HCT116 (cell line): ENCODE measurements at regions not wholly inside any gene's neighbourhood (a gene's known extent, or its start where the extent isn't known, plus 50 kb on each side); places are given as distances from the start of the nearest gene placed in this dataset.
"Not testable (repeated sequence)": the region's sequence is repeated elsewhere in the genome, so short reads cannot be mapped to it uniquely, and the experiment has no call there.

Experiments used
- ATAC-seq: fragments of 200-7000 bp; cut with Tn5 transposase; 2 replicates; pipeline ENCODE4 v1.9.1; 2020; ENCODE audit warnings: mild to moderate bottlenecking, moderate library complexity
- BruUV-seq: library from RNA; stranded (reverse); fragments of 400-500 nt; replicated peaks from 2 replicates; lab custom pipeline; 2021; lab: Mats Ljungman, UMichigan
- CTCF ChIA-PET: fragments of 300-600 bp; sonication (Branson Sonifier 250); formaldehyde crosslinking; loops from one replicate; lab custom pipeline; 2021; ENCODE audit warnings: antibody characterized with exemption; lab: Charles Lee
- POLR2A ChIA-PET: fragments of 300-600, 350-600 bp; sonication (Branson Sonifier 250); formaldehyde crosslinking; loops from one replicate; lab custom pipeline; 2021; ENCODE audit warnings: antibody characterized with exemption; lab: Charles Lee
- RAD21 ChIA-PET, 2 experiments: fragments of 300-600 bp; sonication (Branson Sonifier 250); formaldehyde crosslinking; loops; one replicate each; lab custom pipeline; 2023; ENCODE audit warnings: low total read pairs in 2 of 2; ENCODE audit not compliant: uncharacterized antibody in 2 of 2, unreplicated experiment in 2 of 2, low non-redundant PET in 1 of 2; lab: Charles Lee
- DNase-seq: peaks from one replicate; pipeline ENCODE4 v3.0.0-alpha.2; 2010; ENCODE audit warnings: low read depth, low spot score
- H2AFZ ChIP-seq: fragments of 200-600 bp; shearing (Covaris generic), sonication (generic); 2 replicates; pipeline ENCODE4 v1.6.1; 2017; ENCODE audit warnings: low read depth, mixed run types, mixed read lengths, antibody characterized with exemption, low read length; ENCODE audit not compliant: poor library complexity, severe bottlenecking
- H3K27ac ChIP-seq: 2 replicates; pipeline ENCODE4 v1.5.1; 2012; ENCODE audit warnings: low read depth, low read length
- H3K27me3 ChIP-seq: fragments of 200-600 bp; sonication (generic); 2 replicates; pipeline ENCODE4 v1.6.1; 2016; ENCODE audit warnings: mixed run types, low read length, mixed read lengths; ENCODE audit not compliant: insufficient read depth
- H3K36me3 ChIP-seq, 2 experiments: fragments of 200-500 bp in 1 of 2; fragments of 200-600 bp in 1 of 2; sonication (Bioruptor generic) in 1 of 2; sonication (generic) in 1 of 2; 2 replicates each; pipeline versions ENCODE4 v1.5.1 to v1.6.1; 2014 to 2016; ENCODE audit warnings: low read length in 2 of 2, inconsistent platforms in 1 of 2, mixed read lengths in 1 of 2, mixed run types in 1 of 2; ENCODE audit not compliant: insufficient read depth in 2 of 2, control insufficient read depth in 1 of 2
- H3K4me1 ChIP-seq, 2 experiments: fragments of 200-600 bp in 1 of 2; sonication (generic) in 1 of 2; 2 replicates each; pipeline versions ENCODE4 v1.5.1 to v1.6.1; 2012 to 2017; ENCODE audit warnings: low read length in 2 of 2, inconsistent platforms in 1 of 2, mild to moderate bottlenecking in 1 of 2, mixed read lengths in 1 of 2, mixed run types in 1 of 2, moderate library complexity in 1 of 2; ENCODE audit not compliant: insufficient read depth in 2 of 2, control insufficient read depth in 1 of 2
- H3K4me2 ChIP-seq: fragments of 200-600 bp; sonication (generic); 2 replicates; pipeline ENCODE4 v1.6.1; 2017; ENCODE audit warnings: mixed run types, low read length, mixed read lengths
- H3K4me3 ChIP-seq, 2 experiments: fragments of 200-600 bp in 1 of 2; sonication (generic) in 1 of 2; replicated peaks in 1 of 2; 2 replicates each; pipeline ENCODE4 v1.5.1; 2011 to 2016; ENCODE audit warnings: low read length in 2 of 2, control low read depth in 1 of 2, low read depth in 1 of 2, mild to moderate bottlenecking in 1 of 2, mixed read lengths in 1 of 2, mixed run types in 1 of 2
- H3K79me2 ChIP-seq: fragments of 200-600 bp; sonication (generic); 2 replicates; pipeline ENCODE4 v1.6.1; 2017; ENCODE audit warnings: mild to moderate bottlenecking, mixed run types, low read length, moderate library complexity, mixed read lengths; ENCODE audit not compliant: insufficient read depth
- H3K9ac ChIP-seq: fragments of 200-600 bp; sonication (generic); 2 replicates; pipeline ENCODE4 v1.6.1; 2016; ENCODE audit warnings: low read length, mixed read lengths
- H3K9me2 ChIP-seq: fragments of 200-600 bp; sonication (generic), shearing (Covaris generic); 2 replicates; pipeline ENCODE4 v1.6.1; 2017; ENCODE audit warnings: mixed run types, mild to moderate bottlenecking, moderate library complexity; ENCODE audit not compliant: insufficient read depth
- H3K9me3 ChIP-seq, 2 experiments: fragments of 200-500 bp in 1 of 2; fragments of 200-600 bp in 1 of 2; sonication (Bioruptor generic) in 1 of 2; sonication (generic) in 1 of 2; 2 replicates each; pipeline ENCODE4 v1.6.1; 2014 to 2017; ENCODE audit warnings: low read length in 2 of 2, mixed read lengths in 2 of 2, inconsistent platforms in 1 of 2, low read depth in 1 of 2, mild to moderate bottlenecking in 1 of 2, mixed run types in 1 of 2, moderate library complexity in 1 of 2; ENCODE audit not compliant: control insufficient read depth in 1 of 2, insufficient read depth in 1 of 2
- H4K20me1 ChIP-seq: fragments of 200-600 bp; sonication (generic), shearing (Covaris generic); 2 replicates; pipeline ENCODE4 v1.6.1; 2017; ENCODE audit warnings: mixed run types, mild to moderate bottlenecking, moderate library complexity; ENCODE audit not compliant: insufficient read depth
- REST ChIP-seq: IDR thresholded peaks from 2 replicates; pipeline ENCODE4 v1.6.1; 2012; ENCODE audit warnings: low read depth
- intact Hi-C: fragments of 100-400 bp; cut with micrococcal nuclease; formaldehyde crosslinking; loops from 2 replicates; pipeline ENCODE4 v1.10.0; 2022
- TF ChIP-seq, protein P1 (sequence below), 3 experiments: fragments of 200-600 bp in 1 of 3; sonication (generic) in 1 of 3; IDR thresholded peaks in 2 of 3; conservative IDR thresholded peaks in 1 of 3; 2 replicates each; pipeline ENCODE4 v1.5.1; 2012 to 2017; ENCODE audit warnings: low read depth in 2 of 3, low read length in 2 of 3, antibody characterized with exemption in 1 of 3, borderline replicate concordance in 1 of 3, control low read depth in 1 of 3, mild to moderate bottlenecking in 1 of 3, mixed read lengths in 1 of 3, mixed run types in 1 of 3, moderate library complexity in 1 of 3; ENCODE audit not compliant: insufficient read depth in 1 of 3

DNA sequence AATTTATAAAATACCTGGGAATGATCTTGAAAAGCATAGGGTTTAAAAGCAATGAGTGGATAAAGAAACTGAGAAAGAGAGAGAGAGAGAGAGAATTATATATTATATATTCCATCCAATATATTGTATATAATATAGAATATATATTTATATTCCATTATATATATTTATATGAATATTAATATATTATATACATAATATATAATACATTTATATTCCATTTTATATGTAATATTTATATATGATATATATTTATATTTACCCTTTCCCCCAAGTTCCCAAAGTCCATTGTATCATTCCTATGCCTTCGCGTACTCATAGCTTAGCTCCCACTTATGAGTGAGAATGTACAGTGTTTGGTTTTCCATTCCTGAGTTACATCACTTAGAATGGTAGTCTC lies 69.9 kb upstream of the SLC35F3 start (continued):
- no peak for TF ChIP-seq REST
- TF ChIP-seq, protein P1, sequence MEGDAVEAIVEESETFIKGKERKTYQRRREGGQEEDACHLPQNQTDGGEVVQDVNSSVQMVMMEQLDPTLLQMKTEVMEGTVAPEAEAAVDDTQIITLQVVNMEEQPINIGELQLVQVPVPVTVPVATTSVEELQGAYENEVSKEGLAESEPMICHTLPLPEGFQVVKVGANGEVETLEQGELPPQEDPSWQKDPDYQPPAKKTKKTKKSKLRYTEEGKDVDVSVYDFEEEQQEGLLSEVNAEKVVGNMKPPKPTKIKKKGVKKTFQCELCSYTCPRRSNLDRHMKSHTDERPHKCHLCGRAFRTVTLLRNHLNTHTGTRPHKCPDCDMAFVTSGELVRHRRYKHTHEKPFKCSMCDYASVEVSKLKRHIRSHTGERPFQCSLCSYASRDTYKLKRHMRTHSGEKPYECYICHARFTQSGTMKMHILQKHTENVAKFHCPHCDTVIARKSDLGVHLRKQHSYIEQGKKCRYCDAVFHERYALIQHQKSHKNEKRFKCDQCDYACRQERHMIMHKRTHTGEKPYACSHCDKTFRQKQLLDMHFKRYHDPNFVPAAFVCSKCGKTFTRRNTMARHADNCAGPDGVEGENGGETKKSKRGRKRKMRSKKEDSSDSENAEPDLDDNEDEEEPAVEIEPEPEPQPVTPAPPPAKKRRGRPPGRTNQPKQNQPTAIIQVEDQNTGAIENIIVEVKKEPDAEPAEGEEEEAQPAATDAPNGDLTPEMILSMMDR (IDR thresholded peaks at IDR 0.05 in 2 of 3, conservative IDR thresholded peaks at IDR 0.05 in 1 of 3; ENCODE audit: borderline replicate concordance in 1 of 3, insufficient read depth in 1 of 3, low read depth in 2 of 3, low read length in 2 of 3) = no peak

GRCh38 chr1:233838207-233838606 lies 66.3 kb upstream of the SLC35F3 start:
- BruUV-seq, H3K36me3 ChIP-seq, H3K9ac ChIP-seq, H3K9me2 ChIP-seq, H3K9me3 ChIP-seq, H3K4me1 ChIP-seq, DNase-seq, H3K4me2 ChIP-seq, RAD21 ChIA-PET, intact Hi-C loops, ATAC-seq, H3K27ac ChIP-seq, H3K4me3 ChIP-seq, H3K27me3 ChIP-seq, CTCF ChIA-PET, H4K20me1 ChIP-seq, H2AFZ ChIP-seq, POLR2A ChIA-PET, H3K79me2 ChIP-seq: not testable (repeated sequence)
